ENCODE measurements at regions not wholly inside any gene's neighbourhood (a gene's known extent, or its start where the extent isn't known, plus 50 kb on each side); places are given as distances from the start of the nearest gene placed in this dataset.

GRCh38 chr20:12599494-12599893 lies 409.3 kb upstream of the SPTLC3 start:
- H3K27me3 Mint-ChIP-seq (ENCODE audit: low read depth): no peaks in the 10 kb centered on the region
- ATAC-seq: no peak

DNA sequence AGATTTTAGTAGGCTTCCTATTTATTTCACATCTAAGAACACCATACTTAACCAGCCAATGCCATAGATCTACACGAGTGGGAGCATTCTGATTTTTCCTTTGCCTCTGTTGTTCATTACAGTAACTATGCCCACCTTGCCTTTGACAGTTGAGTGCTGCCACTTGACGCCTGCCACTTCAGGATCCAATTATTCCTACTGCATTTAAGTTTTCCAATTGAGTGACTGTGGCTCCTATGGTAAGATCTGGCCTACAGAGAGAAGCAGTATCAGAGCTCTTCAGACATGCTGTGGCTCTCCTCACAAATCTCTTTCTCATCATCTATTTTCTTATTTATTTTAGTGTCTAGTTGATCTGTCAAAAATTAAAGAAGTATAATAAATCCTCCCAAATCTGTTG lies 403.0 kb upstream of the SPTLC3 start:
- CTCF ChIA-PET: no interaction called here
- H3K4me3 Mint-ChIP-seq: no peak overlapping the region
- POLR2A ChIA-PET: no interaction called here
- no peaks in the 10 kb centered on the region for H3K4me1 Mint-ChIP-seq (ENCODE audit: low read depth)
- no peaks in the 10 kb centered on the region for H3K9me3 Mint-ChIP-seq (ENCODE audit: insufficient read depth)
- H3K36me3 Mint-ChIP-seq (ENCODE audit: low read depth): no peaks in the 10 kb centered on the region
- H3K27ac Mint-ChIP-seq: no peak overlapping the region
- DNase-seq (no peak), ATAC-seq (no peak)
- no peaks in the 10 kb centered on the region for H3K27me3 Mint-ChIP-seq (ENCODE audit: low read depth)

More at GRCh38 chr20:12599494-12599893, 409.3 kb upstream of the SPTLC3 start:
- DNase-seq: no peak
- CTCF ChIA-PET: no interaction called here
- Mint-ChIP-seq H3K36me3 (ENCODE audit: low read depth) (no peaks in the 10 kb centered on the region), H3K4me1 (ENCODE audit: low read depth) (no peaks in the 10 kb centered on the region), H3K27ac (no peak overlapping the region), H3K9me3 (ENCODE audit: insufficient read depth) (no peaks in the 10 kb centered on the region), H3K4me3 (no peak overlapping the region)
- POLR2A ChIA-PET: no interaction called here

- POLR2A ChIA-PET: no interaction called here
Measured at GRCh38 chr20:12610871-12611270, 397.9 kb upstream of the SPTLC3 start.

DNA sequence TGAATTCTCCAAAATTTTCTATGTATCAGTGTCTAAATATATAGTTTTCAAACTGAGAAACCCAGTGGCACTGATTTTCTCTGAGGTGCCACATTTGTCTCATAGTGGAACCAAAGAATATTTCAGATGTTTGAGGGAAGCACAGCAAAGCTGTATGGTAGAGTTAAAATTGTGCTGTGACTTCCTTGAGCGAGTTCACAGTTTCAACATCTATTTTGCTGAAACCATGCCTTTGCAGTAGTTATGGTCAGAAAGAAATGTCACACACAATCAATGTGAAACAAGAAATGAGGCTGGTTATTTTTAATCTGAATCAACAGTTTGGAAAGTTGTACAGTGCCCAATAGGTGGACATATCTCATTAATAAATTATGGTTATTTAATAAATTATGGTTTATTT lies 394.0 kb upstream of the SPTLC3 start:
- no peak overlapping the region for H3K27ac Mint-ChIP-seq
- no peak overlapping the region for H3K4me3 Mint-ChIP-seq
- H3K4me1 Mint-ChIP-seq (ENCODE audit: low read depth): no peaks in the 10 kb centered on the region
- POLR2A ChIA-PET: no interaction called here
- H3K36me3 Mint-ChIP-seq (ENCODE audit: low read depth): no peaks in the 10 kb centered on the region
- CTCF ChIA-PET: no interaction called here
- H3K9me3 Mint-ChIP-seq (ENCODE audit: insufficient read depth): peaks cover 8% of the 10 kb centered on the region
- ATAC-seq (no peak), DNase-seq (no peak)
- H3K27me3 Mint-ChIP-seq (ENCODE audit: low read depth): no peaks in the 10 kb centered on the region

More at GRCh38 chr20:12610871-12611270, 397.9 kb upstream of the SPTLC3 start:
- Mint-ChIP-seq H3K36me3 (ENCODE audit: low read depth) (no peaks in the 10 kb centered on the region), H3K4me3 (no peak overlapping the region), H3K27me3 (ENCODE audit: low read depth) (no peaks in the 10 kb centered on the region), H3K9me3 (ENCODE audit: insufficient read depth) (peaks cover 4% of the 10 kb centered on the region), H3K4me1 (ENCODE audit: low read depth) (no peaks in the 10 kb centered on the region), H3K27ac (no peak overlapping the region)
- CTCF ChIA-PET: no interaction called here
- no peak for DNase-seq
- no peak for ATAC-seq

GRCh38 chr20:12617076-12617475 lies 391.7 kb upstream of the SPTLC3 start:
- Mint-ChIP-seq H3K4me1 (ENCODE audit: low read depth) (no peaks in the 10 kb centered on the region), H3K27ac (no peak overlapping the region), H3K4me3 (no peak overlapping the region), H3K36me3 (ENCODE audit: low read depth) (no peaks in the 10 kb centered on the region), H3K27me3 (ENCODE audit: low read depth) (no peaks in the 10 kb centered on the region), H3K9me3 (ENCODE audit: insufficient read depth) (peaks cover 8% of the 10 kb centered on the region)
- POLR2A ChIA-PET: no interaction called here
- CTCF ChIA-PET: no interaction called here
- DNase-seq (no peak), ATAC-seq (no peak)

DNA sequence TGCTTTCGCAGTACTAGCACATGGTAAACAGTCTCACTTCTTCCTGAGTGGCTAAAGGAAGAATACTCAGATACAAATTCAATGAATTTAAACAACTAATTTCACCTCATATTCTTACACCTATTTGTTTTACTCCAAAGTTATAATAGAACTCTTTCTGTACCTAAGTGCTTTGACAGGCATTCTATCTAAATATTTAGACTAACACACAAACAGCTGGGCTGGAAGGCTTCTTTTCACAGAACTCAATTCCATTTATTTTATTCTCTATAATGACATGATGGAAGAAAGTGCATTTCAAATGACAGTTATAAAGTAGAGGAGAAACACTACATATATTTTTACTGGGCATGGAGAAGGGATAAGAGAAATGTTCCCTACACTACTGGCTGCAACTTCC lies 384.9 kb upstream of the SPTLC3 start:
- ChIA-PET POLR2A (no interaction called here), CTCF (no interaction called here)
- no peaks in the 10 kb centered on the region for H3K27me3 Mint-ChIP-seq (ENCODE audit: low read depth)
- H3K36me3 Mint-ChIP-seq (ENCODE audit: low read depth): no peaks in the 10 kb centered on the region
- no peak for ATAC-seq
- H3K4me1 Mint-ChIP-seq (ENCODE audit: low read depth): no peaks in the 10 kb centered on the region
- H3K27ac Mint-ChIP-seq: no peak overlapping the region
- no peak overlapping the region for H3K4me3 Mint-ChIP-seq
- DNase-seq: no peak
- peaks cover 9% of the 10 kb centered on the region for H3K9me3 Mint-ChIP-seq (ENCODE audit: insufficient read depth)

DNA sequence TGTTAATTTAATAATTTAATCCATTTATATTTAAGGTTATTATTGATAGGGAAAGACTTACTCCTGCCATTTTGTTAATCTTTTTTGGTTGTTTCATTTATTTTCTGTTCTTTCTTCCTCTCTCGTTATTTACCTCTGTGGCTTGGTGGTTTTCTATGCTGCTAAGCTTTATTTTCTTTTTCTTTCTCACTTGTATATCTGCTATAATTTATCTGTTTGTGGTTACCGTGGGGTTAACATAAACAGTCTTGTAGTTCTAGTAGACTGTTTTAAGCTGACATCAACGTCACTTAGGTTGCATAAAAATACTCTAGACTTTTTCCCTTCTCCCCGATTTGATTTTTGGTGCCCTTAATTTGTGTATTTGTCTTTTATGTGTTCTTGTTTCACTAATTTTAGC lies 381.3 kb upstream of the SPTLC3 start:
- DNase-seq (no peak), ATAC-seq (no peak)
- CTCF ChIA-PET: no interaction called here
- Mint-ChIP-seq H3K4me1 (ENCODE audit: low read depth) (no peaks in the 10 kb centered on the region), H3K4me3 (no peak overlapping the region), H3K9me3 (ENCODE audit: insufficient read depth) (peaks cover 11% of the 10 kb centered on the region), H3K36me3 (ENCODE audit: low read depth) (no peaks in the 10 kb centered on the region), H3K27ac (no peak overlapping the region), H3K27me3 (ENCODE audit: low read depth) (no peaks in the 10 kb centered on the region)
- POLR2A ChIA-PET: no interaction called here

DNA sequence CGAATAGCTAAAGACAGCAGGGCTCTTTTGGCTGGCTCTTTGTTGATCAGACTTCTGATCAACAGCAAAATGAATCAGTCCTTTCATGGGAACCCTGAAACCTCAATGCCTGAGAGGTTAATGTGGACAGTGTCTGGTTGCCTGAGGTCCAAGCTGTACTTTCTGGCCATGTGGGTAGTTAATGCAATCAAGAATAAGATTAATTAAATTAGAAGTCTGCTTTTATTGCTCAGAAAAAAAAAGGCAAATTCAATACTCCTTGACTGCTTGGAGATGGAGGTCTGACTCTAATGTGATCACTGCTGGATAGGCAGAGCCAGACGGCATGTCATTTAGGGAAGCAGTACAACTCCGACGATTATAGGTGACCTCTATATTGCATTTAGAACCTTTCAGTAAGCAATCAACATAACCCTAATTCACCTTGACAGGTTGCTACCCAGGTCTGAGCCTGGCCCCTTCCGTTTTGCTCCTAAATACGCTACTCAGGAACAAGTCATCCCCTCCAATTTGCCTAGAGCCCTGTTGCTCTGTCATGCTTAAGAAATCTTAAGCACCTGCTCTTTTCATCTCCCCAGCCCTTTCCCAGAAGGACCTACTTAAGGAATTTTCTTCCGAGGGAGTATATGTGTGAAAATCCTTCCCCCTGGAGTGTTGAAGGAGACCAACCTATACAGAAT lies 370.0 kb upstream of the SPTLC3 start:
- POLR2A ChIA-PET: no interaction called here
- no peak overlapping the region for H3K4me3 Mint-ChIP-seq
- no peak for ATAC-seq
- H3K27me3 Mint-ChIP-seq (ENCODE audit: low read depth): no peaks in the 10 kb centered on the region
- H3K9me3 Mint-ChIP-seq (ENCODE audit: insufficient read depth): no peaks in the 10 kb centered on the region
- no peaks in the 10 kb centered on the region for H3K4me1 Mint-ChIP-seq (ENCODE audit: low read depth)
- CTCF ChIA-PET: no interaction called here
- no peak for DNase-seq
- no peaks in the 10 kb centered on the region for H3K36me3 Mint-ChIP-seq (ENCODE audit: low read depth)
- H3K27ac Mint-ChIP-seq: no peak overlapping the region

DNA sequence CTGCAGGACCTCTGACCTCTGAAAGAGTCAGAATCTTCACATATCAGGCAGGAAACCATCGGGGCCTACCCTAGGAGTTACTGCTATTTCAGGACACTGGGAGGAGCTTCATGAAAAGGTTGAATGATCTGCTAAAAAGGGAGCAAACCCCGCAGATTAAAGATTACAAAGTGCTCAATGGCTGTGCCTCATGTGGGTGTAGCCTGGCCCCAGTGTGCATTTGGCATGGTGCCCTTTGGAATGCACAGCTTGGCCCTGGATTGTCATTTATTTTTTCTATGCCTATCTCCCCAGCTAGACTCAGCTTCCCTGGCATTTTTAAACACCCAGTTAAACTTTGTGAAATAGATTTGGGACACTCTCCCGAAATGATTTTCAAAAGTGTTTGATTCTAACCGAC lies 368.5 kb upstream of the SPTLC3 start:
- DNase-seq (no peak), ATAC-seq (no peak)
- H3K36me3 Mint-ChIP-seq (ENCODE audit: low read depth): no peaks in the 10 kb centered on the region
- POLR2A ChIA-PET: no interaction called here
- no peaks in the 10 kb centered on the region for H3K4me1 Mint-ChIP-seq (ENCODE audit: low read depth)
- H3K27me3 Mint-ChIP-seq (ENCODE audit: low read depth): no peaks in the 10 kb centered on the region
- H3K4me3 Mint-ChIP-seq: no peak overlapping the region
- CTCF ChIA-PET: no interaction called here
- no peaks in the 10 kb centered on the region for H3K9me3 Mint-ChIP-seq (ENCODE audit: insufficient read depth)
- H3K27ac Mint-ChIP-seq: no peak overlapping the region

- ATAC-seq (no peak), DNase-seq (no peak)
- ChIA-PET POLR2A (no interaction called here), CTCF (no interaction called here)
- H3K4me3 Mint-ChIP-seq: no peak overlapping the region
- no peaks in the 10 kb centered on the region for H3K9me3 Mint-ChIP-seq (ENCODE audit: insufficient read depth)
- H3K36me3 Mint-ChIP-seq (ENCODE audit: low read depth): no peaks in the 10 kb centered on the region
- H3K4me1 Mint-ChIP-seq (ENCODE audit: low read depth): no peaks in the 10 kb centered on the region
- no peaks in the 10 kb centered on the region for H3K27me3 Mint-ChIP-seq (ENCODE audit: low read depth)
- H3K27ac Mint-ChIP-seq: no peak overlapping the region
Measured at GRCh38 chr20:12641619-12642018, 367.2 kb upstream of the SPTLC3 start.

- H3K27me3 Mint-ChIP-seq (ENCODE audit: low read depth): no peaks in the 10 kb centered on the region
- no peak for DNase-seq
- H3K36me3 Mint-ChIP-seq (ENCODE audit: low read depth): no peaks in the 10 kb centered on the region
- ChIA-PET CTCF (no interaction called here), POLR2A (no interaction called here)
- no peak for ATAC-seq
- H3K9me3 Mint-ChIP-seq (ENCODE audit: insufficient read depth): peaks cover 5% of the 10 kb centered on the region
- H3K27ac Mint-ChIP-seq: no peak overlapping the region
- H3K4me3 Mint-ChIP-seq: no peak overlapping the region
- H3K4me1 Mint-ChIP-seq (ENCODE audit: low read depth): no peaks in the 10 kb centered on the region
Measured at GRCh38 chr20:12644461-12644860, 364.3 kb upstream of the SPTLC3 start.

GRCh38 chr20:12649234-12649633 lies 359.5 kb upstream of the SPTLC3 start:
- Mint-ChIP-seq H3K4me3 (no peak overlapping the region), H3K9me3 (ENCODE audit: insufficient read depth) (peaks cover 5% of the 10 kb centered on the region), H3K36me3 (ENCODE audit: low read depth) (no peaks in the 10 kb centered on the region), H3K27ac (no peak overlapping the region), H3K27me3 (ENCODE audit: low read depth) (no peaks in the 10 kb centered on the region), H3K4me1 (ENCODE audit: low read depth) (no peaks in the 10 kb centered on the region)
- no peak for ATAC-seq
- CTCF ChIA-PET: no interaction called here
- POLR2A ChIA-PET: no interaction called here
- no peak for DNase-seq

GRCh38 chr20:12653642-12654041 lies 355.1 kb upstream of the SPTLC3 start:
- DNase-seq (no peak), ATAC-seq (no peak)
- no peaks in the 10 kb centered on the region for H3K36me3 Mint-ChIP-seq (ENCODE audit: low read depth)
- H3K27ac Mint-ChIP-seq: no peak overlapping the region
- H3K4me3 Mint-ChIP-seq: no peak overlapping the region
- H3K27me3 Mint-ChIP-seq (ENCODE audit: low read depth): no peaks in the 10 kb centered on the region
- H3K4me1 Mint-ChIP-seq (ENCODE audit: low read depth): no peaks in the 10 kb centered on the region
- CTCF ChIA-PET: no interaction called here
- POLR2A ChIA-PET: no interaction called here
- H3K9me3 Mint-ChIP-seq (ENCODE audit: insufficient read depth): peaks cover 9% of the 10 kb centered on the region
